Choroid plexus epithelial cell (primary cell): ENCODE measurements at regions not wholly inside any gene's neighbourhood (a gene's known extent, or its start where the extent isn't known, plus 50 kb on each side); places are given as distances from the start of the nearest gene placed in this dataset.

Experiments
- DNase-seq: peaks from one replicate; pipeline ENCODE4 v3.0.0-alpha.2; 2010; ENCODE audit warnings: low read depth
- H3K4me3 ChIP-seq: 2 replicates; pipeline ENCODE4 v1.5.1; 2011; ENCODE audit warnings: low read depth, mild to moderate bottlenecking, control low read depth, low read length, moderate library complexity
- TF ChIP-seq, protein P1 (sequence below): conservative IDR thresholded peaks from 2 replicates; pipeline ENCODE4 v1.5.1; 2011; ENCODE audit warnings: low read depth, mild to moderate bottlenecking, control low read depth, inconsistent platforms, low read length, moderate library complexity

DNA sequence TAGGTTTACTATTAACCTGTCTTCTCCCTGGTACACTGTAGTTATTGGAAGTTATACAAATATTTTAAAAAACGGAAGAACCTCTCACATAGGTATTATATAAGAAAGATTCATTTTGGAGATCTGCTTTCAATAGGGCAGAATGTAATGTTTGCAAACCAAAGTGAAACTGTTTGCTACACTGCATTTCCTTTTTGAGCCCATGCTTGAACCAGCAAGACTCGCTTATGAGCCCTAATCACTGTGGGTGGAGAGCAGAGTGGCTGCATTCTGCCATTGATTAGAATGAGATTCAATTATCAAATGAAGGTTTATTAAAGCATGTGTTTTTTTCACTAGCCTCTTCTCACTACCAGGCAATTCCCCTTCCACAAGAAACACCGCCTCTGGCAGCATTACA is 589.7 kb downstream of the CDH11 start:
- TF ChIP-seq, protein P1, sequence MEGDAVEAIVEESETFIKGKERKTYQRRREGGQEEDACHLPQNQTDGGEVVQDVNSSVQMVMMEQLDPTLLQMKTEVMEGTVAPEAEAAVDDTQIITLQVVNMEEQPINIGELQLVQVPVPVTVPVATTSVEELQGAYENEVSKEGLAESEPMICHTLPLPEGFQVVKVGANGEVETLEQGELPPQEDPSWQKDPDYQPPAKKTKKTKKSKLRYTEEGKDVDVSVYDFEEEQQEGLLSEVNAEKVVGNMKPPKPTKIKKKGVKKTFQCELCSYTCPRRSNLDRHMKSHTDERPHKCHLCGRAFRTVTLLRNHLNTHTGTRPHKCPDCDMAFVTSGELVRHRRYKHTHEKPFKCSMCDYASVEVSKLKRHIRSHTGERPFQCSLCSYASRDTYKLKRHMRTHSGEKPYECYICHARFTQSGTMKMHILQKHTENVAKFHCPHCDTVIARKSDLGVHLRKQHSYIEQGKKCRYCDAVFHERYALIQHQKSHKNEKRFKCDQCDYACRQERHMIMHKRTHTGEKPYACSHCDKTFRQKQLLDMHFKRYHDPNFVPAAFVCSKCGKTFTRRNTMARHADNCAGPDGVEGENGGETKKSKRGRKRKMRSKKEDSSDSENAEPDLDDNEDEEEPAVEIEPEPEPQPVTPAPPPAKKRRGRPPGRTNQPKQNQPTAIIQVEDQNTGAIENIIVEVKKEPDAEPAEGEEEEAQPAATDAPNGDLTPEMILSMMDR, result no peak
- DNase-seq, result no peak
- no peak overlapping the region for H3K4me3 ChIP-seq

DNA sequence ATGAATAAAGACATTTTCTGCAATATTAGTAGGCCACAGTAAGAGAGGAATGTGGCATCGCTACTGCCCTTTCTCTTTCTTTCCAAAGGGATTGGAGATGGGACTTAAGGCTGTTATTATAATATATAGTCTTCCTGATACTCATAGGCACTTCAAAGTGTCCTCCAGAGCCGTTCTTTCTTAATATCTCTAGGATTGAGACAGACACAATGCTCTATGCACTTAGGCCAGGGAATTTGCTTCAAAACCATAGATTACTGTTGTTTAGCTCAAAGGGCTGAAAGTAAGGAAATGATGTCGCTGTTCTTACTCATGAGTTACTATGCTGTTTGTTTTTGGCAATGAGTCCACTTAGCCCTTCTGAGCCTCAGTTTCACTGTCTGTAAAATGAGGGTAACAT is 590.5 kb downstream of the CDH11 start:
- DNase-seq, result no peak
- TF ChIP-seq, protein P1, result no peak

DNA sequence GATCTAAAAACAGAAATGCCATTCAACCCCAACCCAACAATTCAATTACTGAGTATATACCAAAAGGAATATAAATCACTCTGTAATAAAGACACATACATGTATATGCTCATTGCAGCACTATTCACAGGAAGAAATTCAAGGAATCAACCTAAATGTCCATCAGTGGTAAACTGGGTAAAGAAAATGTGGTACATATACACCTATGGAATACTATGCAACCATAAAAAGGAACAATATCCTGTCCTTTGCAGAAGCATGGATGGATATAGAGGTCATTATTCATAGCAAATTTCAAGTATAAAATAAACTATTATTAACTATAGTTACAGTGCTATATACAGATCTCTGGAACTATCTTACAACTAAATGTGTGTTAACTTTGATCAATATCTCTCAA is 599.3 kb downstream of the CDH11 start:
- H3K4me3 ChIP-seq, result no peak overlapping the region
- TF ChIP-seq, protein P1, result no peak
- no peak for DNase-seq

More for the DNA sequence above, 590.5 kb downstream of the CDH11 start:
- H3K4me3 ChIP-seq, result no peak overlapping the region

DNA sequence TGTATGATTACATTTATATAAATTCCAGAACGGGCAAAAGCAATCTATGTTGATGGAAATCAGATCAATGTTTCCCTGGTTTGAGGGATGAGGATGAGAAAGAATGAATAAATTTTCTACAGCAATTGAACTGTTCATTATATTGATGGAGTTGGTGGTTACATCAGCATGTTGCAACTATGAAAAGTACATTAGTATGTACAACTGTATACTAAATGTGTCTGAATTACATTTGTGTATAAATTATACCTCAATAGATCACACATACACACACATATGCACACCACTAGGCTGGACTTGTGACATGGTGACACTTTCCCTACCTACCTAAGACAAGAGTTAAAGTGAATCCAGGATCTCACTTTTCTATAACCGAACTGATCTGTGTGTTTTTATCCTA is 608.0 kb downstream of the CDH11 start:
- H3K4me3 ChIP-seq, result no peak overlapping the region
- DNase-seq, result no peak
- TF ChIP-seq, protein P1, result no peak

DNA sequence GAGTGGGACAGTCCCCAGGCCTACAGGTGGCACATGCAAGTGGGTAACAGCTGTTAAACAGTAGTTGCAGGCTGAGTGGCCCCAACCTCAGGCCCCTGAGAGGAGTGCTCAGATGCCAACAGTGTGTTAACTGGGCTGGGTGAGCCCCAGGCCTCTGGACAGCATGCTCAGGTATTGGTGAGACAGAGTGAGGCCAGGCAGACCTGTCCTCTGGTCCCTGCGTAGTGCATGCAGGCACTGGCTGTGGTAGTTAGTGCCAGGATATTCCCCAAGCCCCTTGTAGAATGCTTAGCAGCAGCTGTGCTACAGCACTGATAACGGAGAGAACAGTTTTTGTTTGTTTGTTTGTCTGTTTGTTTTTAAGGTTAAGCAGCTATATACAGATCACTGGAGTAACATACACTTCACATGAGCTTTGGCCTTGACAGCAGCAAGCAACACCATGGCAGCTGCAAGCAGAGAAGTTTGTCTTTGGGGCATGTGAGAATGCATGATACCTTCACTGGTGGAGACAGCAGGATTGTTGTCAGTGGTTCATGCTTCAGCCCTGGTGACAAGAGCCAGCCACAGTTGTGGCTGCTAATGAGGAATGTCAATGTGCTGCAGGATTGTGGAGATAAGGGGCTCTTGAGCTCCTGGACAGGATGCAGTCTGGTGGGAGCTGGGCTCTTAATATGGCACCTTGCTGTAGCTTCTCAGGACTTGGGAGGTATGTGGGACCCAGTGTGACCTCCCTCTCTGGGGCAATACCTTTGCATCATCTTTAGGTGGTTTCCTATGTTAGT is 614.4 kb downstream of the CDH11 start:
- no peak overlapping the region for H3K4me3 ChIP-seq
- DNase-seq, result no peak
- TF ChIP-seq, protein P1, result no peak

DNA sequence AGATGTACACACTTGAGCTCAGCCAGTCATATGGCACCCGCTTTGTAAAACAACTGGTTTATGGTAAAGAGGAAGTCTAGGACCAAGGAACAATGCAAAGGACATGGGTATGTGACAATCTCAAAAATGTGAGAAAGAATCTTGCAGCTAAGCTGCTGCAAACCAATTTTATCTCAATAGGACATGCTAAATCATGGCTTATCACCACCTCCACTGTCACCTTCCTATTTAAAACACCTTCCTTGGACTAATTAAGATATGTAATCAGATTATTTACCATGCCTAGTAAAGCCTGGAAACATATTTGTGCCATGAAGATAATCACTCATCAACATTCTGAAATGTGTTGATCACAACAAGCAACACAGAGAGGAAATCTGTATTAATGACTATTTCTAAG is 622.7 kb downstream of the CDH11 start:
- TF ChIP-seq, protein P1, result no peak
- DNase-seq, result no peak
- H3K4me3 ChIP-seq, result no peak overlapping the region

DNA sequence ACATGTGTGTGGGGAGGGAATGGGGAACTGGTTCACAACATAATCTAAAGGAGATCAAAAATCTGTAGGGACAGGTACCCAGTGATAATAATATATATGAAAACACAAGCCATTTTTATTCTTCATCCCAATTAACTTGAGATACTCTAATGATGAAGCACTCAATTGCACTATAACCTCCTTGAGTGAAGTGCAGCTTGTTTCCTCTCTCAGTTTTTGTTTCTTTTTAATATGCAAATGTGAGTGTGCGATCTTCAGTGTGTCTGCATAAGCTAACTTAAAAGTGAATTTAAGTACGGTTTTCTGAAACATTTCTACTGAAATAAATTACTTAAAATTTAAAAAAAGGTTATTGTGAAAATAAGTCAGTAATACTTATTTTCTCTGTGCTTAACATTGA is 623.5 kb downstream of the CDH11 start:
- no peak for DNase-seq
- TF ChIP-seq, protein P1, result no peak

More for the DNA sequence above, 623.5 kb downstream of the CDH11 start:
- no peak overlapping the region for H3K4me3 ChIP-seq
